RWPE1 (cell line): ENCODE measurements at regions not wholly inside any gene's neighbourhood (a gene's known extent, or its start where the extent isn't known, plus 50 kb on each side); places are given as distances from the start of the nearest gene placed in this dataset.

Source experiments
- CTCF ChIA-PET: fragments of 350-600 bp; sonication (Branson Sonifier 250); formaldehyde crosslinking; extraction: SDS; loops from one replicate; lab custom pipeline; 2021; lab: Yijun Ruan, JAX
- POLR2A ChIA-PET: fragments of 400-600 bp; formaldehyde crosslinking; extraction: SDS; loops from one replicate; lab custom pipeline; 2020; ENCODE audit warnings: antibody characterized with exemption; ENCODE audit not compliant: low non-redundant PET; lab: Yijun Ruan, JAX
- DNase-seq: peaks from one replicate; pipeline ENCODE4 v3.0.0; 2012; ENCODE audit warnings: low spot score
- H3K27ac ChIP-seq: fragments of 450-650 bp; 2 replicates; pipeline ENCODE4 v1.5.1; 2017
- TF ChIP-seq, protein P1 (sequence below): fragments of 450-650 bp; conservative IDR thresholded peaks from 2 replicates; pipeline ENCODE4 v1.5.1; 2017; ENCODE audit warnings: low read depth, mild to moderate bottlenecking

DNA sequence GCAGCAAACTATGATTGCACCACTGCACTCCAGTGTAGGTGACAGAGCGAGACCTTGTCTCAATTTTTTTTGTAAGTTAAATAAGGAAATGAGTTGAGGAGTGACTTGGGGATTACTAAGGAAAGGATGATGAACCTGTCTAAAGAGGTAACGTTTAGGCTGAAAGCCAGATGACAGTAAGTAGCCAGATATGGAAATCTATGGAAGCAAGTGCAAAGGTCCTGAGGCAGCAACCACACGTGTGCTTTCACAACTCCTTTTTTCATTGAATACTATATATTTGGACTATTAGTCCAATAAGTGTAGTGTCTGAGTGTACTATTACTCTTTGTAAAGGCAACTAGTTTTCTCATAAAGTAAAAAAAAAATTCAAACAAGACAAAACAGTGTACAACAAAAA lies 147.4 kb downstream of the CD24 start:
- ChIA-PET POLR2A (no interaction called here), CTCF (interaction anchor here (0.6 kb wide), 1 partner anchor 10 kb away, joined by 5 read pairs; no protein-coding TSS in a partner anchor)
- no peak for DNase-seq
- TF ChIP-seq, protein P1, sequence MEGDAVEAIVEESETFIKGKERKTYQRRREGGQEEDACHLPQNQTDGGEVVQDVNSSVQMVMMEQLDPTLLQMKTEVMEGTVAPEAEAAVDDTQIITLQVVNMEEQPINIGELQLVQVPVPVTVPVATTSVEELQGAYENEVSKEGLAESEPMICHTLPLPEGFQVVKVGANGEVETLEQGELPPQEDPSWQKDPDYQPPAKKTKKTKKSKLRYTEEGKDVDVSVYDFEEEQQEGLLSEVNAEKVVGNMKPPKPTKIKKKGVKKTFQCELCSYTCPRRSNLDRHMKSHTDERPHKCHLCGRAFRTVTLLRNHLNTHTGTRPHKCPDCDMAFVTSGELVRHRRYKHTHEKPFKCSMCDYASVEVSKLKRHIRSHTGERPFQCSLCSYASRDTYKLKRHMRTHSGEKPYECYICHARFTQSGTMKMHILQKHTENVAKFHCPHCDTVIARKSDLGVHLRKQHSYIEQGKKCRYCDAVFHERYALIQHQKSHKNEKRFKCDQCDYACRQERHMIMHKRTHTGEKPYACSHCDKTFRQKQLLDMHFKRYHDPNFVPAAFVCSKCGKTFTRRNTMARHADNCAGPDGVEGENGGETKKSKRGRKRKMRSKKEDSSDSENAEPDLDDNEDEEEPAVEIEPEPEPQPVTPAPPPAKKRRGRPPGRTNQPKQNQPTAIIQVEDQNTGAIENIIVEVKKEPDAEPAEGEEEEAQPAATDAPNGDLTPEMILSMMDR, result no peak
- no peak overlapping the region for H3K27ac ChIP-seq

DNA sequence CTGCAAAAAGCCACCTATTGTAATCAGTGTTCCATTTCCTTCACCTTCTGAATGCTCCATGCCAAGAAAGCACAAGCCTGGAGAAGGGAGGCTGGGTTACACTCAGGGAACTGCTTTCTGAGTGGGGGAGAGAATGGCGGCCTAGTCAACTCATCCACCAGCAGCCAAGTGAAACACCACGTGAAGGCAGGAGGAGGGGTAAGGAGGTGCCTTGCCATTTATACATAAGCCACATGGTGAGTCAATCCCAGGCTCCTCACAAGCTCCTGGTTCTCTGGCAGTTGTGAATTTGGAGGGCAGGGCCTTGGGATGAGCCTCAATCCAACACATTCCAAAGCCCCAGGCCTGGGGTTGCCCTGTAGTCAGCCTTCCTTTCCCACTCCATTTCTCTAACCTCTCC lies 149.4 kb downstream of the CD24 start:
- POLR2A ChIA-PET, result no interaction called here
- CTCF ChIA-PET, result no interaction called here
- DNase-seq, result no peak
- TF ChIP-seq, protein P1, result no peak
- H3K27ac ChIP-seq, result no peak overlapping the region

DNA sequence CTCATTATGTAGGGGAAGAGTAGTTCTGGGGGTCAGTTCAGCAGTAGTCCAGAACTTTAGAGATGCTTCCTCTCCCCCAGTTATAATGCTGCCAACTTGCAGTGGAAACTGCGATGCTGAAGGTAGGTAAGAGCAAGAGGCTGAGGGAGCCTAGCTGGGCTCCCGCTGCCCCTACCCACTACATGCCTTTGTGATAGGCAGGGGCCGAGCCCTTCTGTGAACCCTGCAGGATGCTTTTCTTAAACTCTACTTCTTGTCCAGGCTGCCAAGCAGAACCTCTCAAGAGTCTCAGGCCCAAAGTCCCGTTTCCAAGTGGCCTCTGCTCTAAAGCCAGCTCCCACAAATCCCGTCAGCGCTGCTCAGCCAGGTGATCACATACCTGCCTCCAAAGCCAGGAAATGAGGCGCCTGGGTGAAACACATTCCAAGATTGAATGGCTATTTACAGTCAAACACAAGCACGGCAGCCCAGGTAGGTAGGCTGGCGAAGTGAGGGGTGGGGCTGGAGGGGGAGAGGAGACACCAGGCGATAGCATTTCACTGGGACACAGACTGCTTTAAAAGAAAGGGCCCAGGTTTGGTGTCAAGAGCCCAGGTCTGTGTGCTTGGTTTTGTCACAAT lies 150.7 kb downstream of the CD24 start:
- no peak overlapping the region for H3K27ac ChIP-seq
- DNase-seq, result no peak
- TF ChIP-seq, protein P1, result no peak
- ChIA-PET CTCF (no interaction called here), POLR2A (no interaction called here)

DNA sequence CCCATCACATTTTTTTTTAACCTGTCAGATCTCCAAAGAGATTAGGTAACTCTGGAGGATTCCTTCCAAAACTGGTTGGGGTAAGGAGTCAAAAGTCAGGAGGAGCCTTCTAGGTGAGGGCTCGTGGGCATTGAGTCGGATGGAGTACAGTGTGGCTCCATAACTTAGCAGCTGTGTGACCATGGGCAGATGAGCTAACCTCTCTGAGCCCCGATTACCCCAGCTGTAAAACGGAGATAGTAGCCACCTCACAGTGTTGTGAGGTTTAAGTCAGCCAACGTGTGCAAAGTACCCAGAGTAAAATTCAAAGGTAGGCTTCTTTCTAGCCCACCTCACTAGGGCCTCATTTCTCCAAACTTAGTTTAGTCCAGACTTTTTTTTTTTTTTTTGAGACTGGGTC lies 151.5 kb downstream of the CD24 start:
- no peak overlapping the region for H3K27ac ChIP-seq
- no peak for DNase-seq
- POLR2A ChIA-PET, result no interaction called here
- TF ChIP-seq, protein P1, result no peak
- CTCF ChIA-PET, result no interaction called here

DNA sequence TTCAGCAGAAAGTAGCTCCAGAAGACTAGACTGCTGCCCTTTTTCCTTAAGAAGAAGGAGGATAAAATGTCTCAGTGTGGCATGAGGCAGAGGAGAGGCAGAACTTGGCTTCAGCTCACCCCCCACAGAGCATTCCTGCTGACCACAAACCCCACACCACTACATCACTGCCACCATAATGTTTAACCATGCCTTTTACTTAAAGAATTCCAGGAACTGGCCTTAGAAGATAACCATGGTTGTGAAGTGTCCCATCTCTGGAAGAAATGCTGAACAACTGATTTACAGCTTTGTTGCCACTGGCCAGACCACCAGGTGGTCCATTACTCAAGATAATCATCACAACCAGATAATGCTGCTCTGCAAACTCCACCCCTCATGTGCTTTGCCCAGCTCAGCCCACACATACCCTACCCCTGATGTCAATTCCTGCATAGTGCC lies 154.1 kb downstream of the CD24 start:
- no peak for DNase-seq
- TF ChIP-seq, protein P1, result no peak
- CTCF ChIA-PET, result interaction anchor here (0.6 to 1.0 kb wide), 2 partner anchors 9 to 17 kb away, joined by 3 read pairs; no protein-coding TSS in a partner anchor
- POLR2A ChIA-PET, result no interaction called here
- no peak overlapping the region for H3K27ac ChIP-seq

DNA sequence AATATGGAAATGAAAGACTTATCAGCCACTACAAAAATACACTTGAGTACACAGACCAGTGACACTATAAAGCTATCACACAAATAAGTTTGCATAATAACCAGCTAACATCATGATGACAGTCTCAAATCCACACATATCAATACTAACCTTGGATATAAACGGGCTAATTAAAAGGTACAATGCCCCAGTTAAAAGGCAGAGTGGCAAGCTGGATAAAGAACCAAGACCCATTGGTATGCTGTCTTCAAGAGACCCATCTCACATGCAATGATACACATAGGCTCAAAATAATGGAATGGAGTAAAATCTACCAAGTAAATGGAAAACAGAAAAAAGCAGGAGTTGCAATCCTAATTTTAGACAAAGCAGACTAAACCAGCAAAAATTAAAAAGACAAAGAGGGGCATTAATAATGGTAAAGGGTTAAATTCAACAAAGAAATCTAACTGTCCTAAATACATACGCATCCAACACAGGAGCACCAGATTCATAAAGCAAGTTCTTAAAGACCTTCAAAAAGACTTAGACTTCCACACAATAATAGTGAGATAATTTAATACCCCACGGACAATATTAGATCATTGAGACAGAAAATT lies 163.3 kb downstream of the CD24 start:
- CTCF ChIA-PET, result interaction anchor here (0.6 kb wide), 1 partner anchor 9 kb away, joined by 3 read pairs; no protein-coding TSS in a partner anchor
- TF ChIP-seq, protein P1, result no peak
- no peak overlapping the region for H3K27ac ChIP-seq
- POLR2A ChIA-PET, result no interaction called here
- no peak for DNase-seq
